ENCODE measurements at regions not wholly inside any gene's neighbourhood (a gene's known extent, or its start where the extent isn't known, plus 50 kb on each side); places are given as distances from the start of the nearest gene placed in this dataset.

DNA sequence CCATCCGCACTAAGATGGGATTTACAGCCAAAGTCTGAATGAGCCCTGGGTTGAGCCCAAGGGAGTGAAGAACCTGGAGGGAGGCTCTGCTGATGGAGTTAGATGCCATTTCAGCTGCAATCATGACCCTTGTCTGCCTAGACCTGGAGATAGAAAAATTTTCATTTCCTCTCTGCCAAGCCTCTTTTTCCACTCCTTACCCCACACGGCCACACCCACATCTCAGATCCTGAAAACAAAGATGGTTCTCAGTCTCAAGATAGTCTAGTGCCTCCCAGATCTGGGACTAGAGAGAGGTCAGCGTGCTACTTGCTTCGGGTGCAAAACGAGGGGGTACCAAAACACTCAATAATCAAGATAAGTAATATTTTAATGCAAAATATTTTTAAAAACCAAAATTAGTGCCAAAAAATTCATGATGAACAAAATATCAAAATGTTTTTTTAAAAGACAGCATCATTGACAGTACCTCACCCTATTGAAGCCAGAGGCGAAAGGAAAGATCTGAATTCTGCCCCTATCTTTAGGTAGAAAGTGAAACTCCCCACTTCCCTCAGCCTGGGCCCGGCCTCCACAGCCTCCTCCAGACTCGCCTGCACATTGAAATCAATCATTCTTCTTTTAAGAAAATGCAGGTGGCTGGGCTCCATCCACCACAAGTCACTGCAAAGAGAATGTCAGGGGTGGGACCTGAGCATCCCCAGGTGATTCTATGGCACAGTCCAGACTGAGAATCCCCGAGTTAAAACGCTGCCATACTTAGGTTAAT is 57.8 kb upstream of the GPR45 start:
- DNase-seq (ENCODE audit: low read depth, low spot score) (no peak), FAIRE-seq (no peak)
- Histone ChIP-seq H3K79me2 (ENCODE audit: control insufficient read depth, insufficient read depth, low read length) (no peaks in the 10 kb centered on the region), H3K27ac (ENCODE audit: insufficient read depth, low read depth, low read length) (no peak overlapping the region), H3K4me1 (ENCODE audit: control insufficient read depth, extremely low read depth, insufficient read depth, low read length) (no peaks in the 10 kb centered on the region), H3K27me3 (ENCODE audit: control insufficient read depth in 2 of 2, insufficient read depth in 2 of 2, low read length in 2 of 2) (peaks cover 0 to 9% of the 10 kb centered on the region in 2 experiments), H4K20me1 (replicated peaks; ENCODE audit: control insufficient read depth, extremely low read depth, insufficient read depth, low read length) (no peaks in the 10 kb centered on the region), H2AFZ (ENCODE audit: low read depth, low read length) (no peak overlapping the region), H3K9ac (replicated peaks; ENCODE audit: extremely low read depth, insufficient read depth, low read length) (no peak overlapping the region), H3K9me1 (replicated peaks; ENCODE audit: control insufficient read depth, extremely low read depth, insufficient read depth, low read length) (no peaks in the 10 kb centered on the region), H3K36me3 (ENCODE audit: control insufficient read depth in 2 of 2, extremely low read depth in 1 of 2, insufficient read depth in 2 of 2, low read length in 2 of 2) (no peaks in the 10 kb centered on the region), H3K4me3 (replicated peaks in 1 of 3; ENCODE audit: insufficient read depth in 1 of 3, low read depth in 1 of 3, low read length in 3 of 3) (no peak overlapping the region), H3K9me3 (replicated peaks; ENCODE audit: control insufficient read depth, insufficient read depth, low read length) (no peaks in the 10 kb centered on the region), H3K4me2 (ENCODE audit: insufficient read depth, low read length) (no peak overlapping the region)
- intact Hi-C loops (cut with micrococcal nuclease) (no loop called here), dilution Hi-C loops (cut with MboI; ENCODE audit: extremely low pct_ligation_motif_present, low sequenced_read_pairs) (no loop called here)
- CTCF ChIA-PET: no interaction called here
- TF ChIP-seq GATA2 (IDR thresholded peaks at IDR 0.05; ENCODE audit: insufficient read depth, insufficient read length, low read depth, low read length) (no peak), MYC (IDR thresholded peaks at IDR 0.05; ENCODE audit: low read depth, low read length) (no peak), POLR2A (IDR thresholded peaks at IDR 0.05; ENCODE audit: low read depth, low read length) (no peak)
- BruUV-seq (replicated peaks): no TSS peak
- POLR2A ChIA-PET: no interaction called here

DNA sequence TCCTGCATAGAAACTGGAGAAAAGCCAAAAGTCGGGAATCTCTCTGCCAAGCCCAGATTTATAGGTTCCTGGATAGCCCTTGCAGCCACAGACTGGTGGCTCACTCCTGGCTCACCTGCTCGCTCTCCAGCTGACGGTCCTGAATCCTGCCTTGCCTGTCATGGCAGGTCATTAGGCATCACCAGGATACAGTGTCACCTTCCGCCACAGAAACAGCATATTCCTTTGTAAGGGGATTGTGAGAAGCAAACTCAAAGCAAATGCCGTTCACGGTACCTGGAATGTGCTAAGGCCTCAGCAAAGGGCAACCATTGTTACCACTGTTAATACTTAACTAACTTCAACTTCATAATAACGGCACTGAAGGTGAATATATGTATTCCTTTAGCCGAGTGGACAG is 57.1 kb upstream of the GPR45 start:
- H3K27ac ChIP-seq (ENCODE audit: insufficient read depth, low read depth, low read length): no peak overlapping the region
- no peak overlapping the region for H3K4me3 ChIP-seq (replicated peaks in 1 of 3; ENCODE audit: insufficient read depth in 1 of 3, low read depth in 1 of 3, low read length in 3 of 3)
- intact Hi-C loops (cut with micrococcal nuclease) (no loop called here), dilution Hi-C loops (cut with MboI; ENCODE audit: extremely low pct_ligation_motif_present, low sequenced_read_pairs) (no loop called here)
- ChIA-PET POLR2A (no interaction called here), CTCF (no interaction called here)
- no peak for DNase-seq (ENCODE audit: low read depth, low spot score)
- no peak for FAIRE-seq
- no peaks in the 10 kb centered on the region for H3K9me1 ChIP-seq (replicated peaks; ENCODE audit: control insufficient read depth, extremely low read depth, insufficient read depth, low read length)
- H3K9ac ChIP-seq (replicated peaks; ENCODE audit: extremely low read depth, insufficient read depth, low read length): no peak overlapping the region
- H3K27me3 ChIP-seq (ENCODE audit: control insufficient read depth in 2 of 2, insufficient read depth in 2 of 2, low read length in 2 of 2): peaks cover 0 to 9% of the 10 kb centered on the region in 2 experiments
- H2AFZ ChIP-seq (ENCODE audit: low read depth, low read length): no peak overlapping the region
- no TSS peak for BruUV-seq (replicated peaks)
- no peaks in the 10 kb centered on the region for H3K9me3 ChIP-seq (replicated peaks; ENCODE audit: control insufficient read depth, insufficient read depth, low read length)
- TF ChIP-seq GATA2 (IDR thresholded peaks at IDR 0.05; ENCODE audit: insufficient read depth, insufficient read length, low read depth, low read length) (no peak), POLR2A (IDR thresholded peaks at IDR 0.05; ENCODE audit: low read depth, low read length) (no peak), JUN (IDR thresholded peaks at IDR 0.05; ENCODE audit: borderline replicate concordance, insufficient read depth, insufficient read length, low read depth) (no peak), FOS (IDR thresholded peaks at IDR 0.05; ENCODE audit: borderline replicate concordance, insufficient read depth, low read length) (no peak), MYC (IDR thresholded peaks at IDR 0.05; ENCODE audit: low read depth, low read length) (no peak), EZH2 (IDR thresholded peaks at IDR 0.05; ENCODE audit: borderline replicate concordance, low read depth, low read length, severe bottlenecking) (no peak), POLR2AphosphoS5 (IDR thresholded peaks at IDR 0.05; ENCODE audit: insufficient read depth, low read depth, low read length) (no peak)
- TF ChIP-seq, protein P1, sequence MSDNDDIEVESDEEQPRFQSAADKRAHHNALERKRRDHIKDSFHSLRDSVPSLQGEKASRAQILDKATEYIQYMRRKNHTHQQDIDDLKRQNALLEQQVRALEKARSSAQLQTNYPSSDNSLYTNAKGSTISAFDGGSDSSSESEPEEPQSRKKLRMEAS (IDR thresholded peaks at IDR 0.05; ENCODE audit: insufficient read depth, insufficient read length): no peak
- TF ChIP-seq, protein P2, sequence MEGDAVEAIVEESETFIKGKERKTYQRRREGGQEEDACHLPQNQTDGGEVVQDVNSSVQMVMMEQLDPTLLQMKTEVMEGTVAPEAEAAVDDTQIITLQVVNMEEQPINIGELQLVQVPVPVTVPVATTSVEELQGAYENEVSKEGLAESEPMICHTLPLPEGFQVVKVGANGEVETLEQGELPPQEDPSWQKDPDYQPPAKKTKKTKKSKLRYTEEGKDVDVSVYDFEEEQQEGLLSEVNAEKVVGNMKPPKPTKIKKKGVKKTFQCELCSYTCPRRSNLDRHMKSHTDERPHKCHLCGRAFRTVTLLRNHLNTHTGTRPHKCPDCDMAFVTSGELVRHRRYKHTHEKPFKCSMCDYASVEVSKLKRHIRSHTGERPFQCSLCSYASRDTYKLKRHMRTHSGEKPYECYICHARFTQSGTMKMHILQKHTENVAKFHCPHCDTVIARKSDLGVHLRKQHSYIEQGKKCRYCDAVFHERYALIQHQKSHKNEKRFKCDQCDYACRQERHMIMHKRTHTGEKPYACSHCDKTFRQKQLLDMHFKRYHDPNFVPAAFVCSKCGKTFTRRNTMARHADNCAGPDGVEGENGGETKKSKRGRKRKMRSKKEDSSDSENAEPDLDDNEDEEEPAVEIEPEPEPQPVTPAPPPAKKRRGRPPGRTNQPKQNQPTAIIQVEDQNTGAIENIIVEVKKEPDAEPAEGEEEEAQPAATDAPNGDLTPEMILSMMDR (IDR thresholded peaks at IDR 0.05; ENCODE audit: extremely low read depth in 1 of 2, insufficient read depth in 1 of 2, low read depth in 1 of 2, low read length in 2 of 2): no peak
- no peaks in the 10 kb centered on the region for H4K20me1 ChIP-seq (replicated peaks; ENCODE audit: control insufficient read depth, extremely low read depth, insufficient read depth, low read length)
- no peaks in the 10 kb centered on the region for H3K4me1 ChIP-seq (ENCODE audit: control insufficient read depth, extremely low read depth, insufficient read depth, low read length)
- H3K4me2 ChIP-seq (ENCODE audit: insufficient read depth, low read length): no peak overlapping the region
- H3K36me3 ChIP-seq (ENCODE audit: control insufficient read depth in 2 of 2, extremely low read depth in 1 of 2, insufficient read depth in 2 of 2, low read length in 2 of 2): no peaks in the 10 kb centered on the region
- no peaks in the 10 kb centered on the region for H3K79me2 ChIP-seq (ENCODE audit: control insufficient read depth, insufficient read depth, low read length)

Measured in endothelial cell of umbilical vein (primary cell).